Suprapubic skin (tissue), 4 donors: ENCODE measurements at regions not wholly inside any gene's neighbourhood (a gene's known extent, or its start where the extent isn't known, plus 50 kb on each side); places are given as distances from the start of the nearest gene placed in this dataset.

Experiments used
- DNase-seq, 2 donors: peaks; one replicate each; pipeline ENCODE4 v3.0.0-alpha.2; 2019; ENCODE audit warnings: low spot score in 2 of 2
- H3K27ac ChIP-seq: fragments of 200-600 bp; sonication (generic); one replicate; pipeline ENCODE4 v1.5.1; 2019
- H3K27me3 ChIP-seq: fragments of 200-600 bp; sonication (generic); one replicate; pipeline ENCODE4 v1.5.1; 2019
- H3K36me3 ChIP-seq: fragments of 200-600 bp; sonication (generic); one replicate; pipeline ENCODE4 v1.5.1; 2019
- H3K4me1 ChIP-seq: fragments of 200-600 bp; sonication (generic); one replicate; pipeline ENCODE4 v1.5.1; 2019
- H3K4me3 ChIP-seq: fragments of 200-600 bp; sonication (generic); one replicate; pipeline ENCODE4 v1.5.1; 2019; ENCODE audit warnings: mild to moderate bottlenecking
- H3K9me3 ChIP-seq: fragments of 200-600 bp; sonication (generic); one replicate; pipeline ENCODE4 v1.5.1; 2019
- CTCF ChIP-seq, 2 donors: fragments of 200-600 bp in 1 of 2; fragments of 450-650 bp in 1 of 2; sonication (generic) in 1 of 2; IDR thresholded peaks; one replicate each; pipeline ENCODE4 v1.5.1; 2016 to 2019; ENCODE audit warnings: antibody characterized with exemption in 2 of 2, mild to moderate bottlenecking in 1 of 2, moderate library complexity in 1 of 2
- EP300 ChIP-seq: sonication (generic); formaldehyde crosslinking; IDR thresholded peaks from one replicate; pipeline ENCODE4 v1.6.1; 2017; ENCODE audit warnings: antibody characterized with exemption
- POLR2A ChIP-seq, 2 donors: fragments of 450-650 bp; IDR thresholded peaks; one replicate each; pipeline ENCODE4 v1.6.1; 2017; ENCODE audit warnings: antibody characterized with exemption in 2 of 2, mild to moderate bottlenecking in 2 of 2, moderate library complexity in 2 of 2
- POLR2AphosphoS5 ChIP-seq, 3 donors: sonication (generic); formaldehyde crosslinking; IDR thresholded peaks; one replicate each; pipeline ENCODE4 v1.6.1; 2017; ENCODE audit warnings: antibody characterized with exemption in 3 of 3
- WGBS: methylation state at CpG from one replicate; pipeline ENCODE4 v1.1.5; 2018; 5-methylcytosine and 5-hydroxymethylcytosine counted together

GRCh38 chr2:157935378-157935906 lies 59.3 kb upstream of the ACVR1 start:
- Histone ChIP-seq H3K4me3 (no peak overlapping the region), H3K27me3 (no peaks in the 10 kb centered on the region), H3K4me1 (no peaks in the 10 kb centered on the region), H3K36me3 (no peaks in the 10 kb centered on the region), H3K9me3 (no peaks in the 10 kb centered on the region), H3K27ac (no peak overlapping the region)
- no peak for TF ChIP-seq POLR2AphosphoS5 (IDR thresholded peaks at IDR 0.05)
- no peak for TF ChIP-seq EP300
- no peak for TF ChIP-seq POLR2A (IDR thresholded peaks at IDR 0.05)
- no peak for TF ChIP-seq CTCF (IDR thresholded peaks at IDR 0.05)
- WGBS: 65% methylated on average over 2 of the region's 2 CpGs
- DNase-seq: no peak

- no peak for DNase-seq
- WGBS: 66% methylated on average over 3 of the region's 3 CpGs
- Histone ChIP-seq H3K27ac (no peak overlapping the region), H3K27me3 (no peaks in the 10 kb centered on the region), H3K4me3 (no peak overlapping the region), H3K9me3 (no peaks in the 10 kb centered on the region), H3K4me1 (no peaks in the 10 kb centered on the region), H3K36me3 (no peaks in the 10 kb centered on the region)
- TF ChIP-seq CTCF (IDR thresholded peaks at IDR 0.05): no peak
- TF ChIP-seq EP300: no peak
- TF ChIP-seq POLR2AphosphoS5 (IDR thresholded peaks at IDR 0.05): no peak
- no peak for TF ChIP-seq POLR2A (IDR thresholded peaks at IDR 0.05)
Measured at GRCh38 chr2:157934684-157935377, 58.7 kb upstream of the ACVR1 start.

GRCh38 chr2:157933160-157933920 lies 57.2 kb upstream of the ACVR1 start:
- H3K9me3 ChIP-seq: no peaks in the 10 kb centered on the region
- no peaks in the 10 kb centered on the region for H3K4me1 ChIP-seq
- no peak overlapping the region for H3K27ac ChIP-seq
- H3K27me3 ChIP-seq: no peaks in the 10 kb centered on the region
- TF ChIP-seq POLR2AphosphoS5 (IDR thresholded peaks at IDR 0.05): no peak
- TF ChIP-seq CTCF (IDR thresholded peaks at IDR 0.05): no peak
- no peak for TF ChIP-seq POLR2A (IDR thresholded peaks at IDR 0.05)
- TF ChIP-seq EP300: no peak
- H3K4me3 ChIP-seq: no peak overlapping the region
- no peaks in the 10 kb centered on the region for H3K36me3 ChIP-seq
- WGBS: 77% methylated on average over 6 of the region's 6 CpGs
- DNase-seq: no peak

GRCh38 chr2:157932480-157933159 lies 56.5 kb upstream of the ACVR1 start:
- no peak overlapping the region for H3K27ac ChIP-seq
- H3K9me3 ChIP-seq: no peaks in the 10 kb centered on the region
- no peaks in the 10 kb centered on the region for H3K27me3 ChIP-seq
- TF ChIP-seq EP300: no peak
- TF ChIP-seq POLR2AphosphoS5 (IDR thresholded peaks at IDR 0.05): no peak
- no peak for TF ChIP-seq CTCF (IDR thresholded peaks at IDR 0.05)
- no peak for TF ChIP-seq POLR2A (IDR thresholded peaks at IDR 0.05)
- no peak for DNase-seq
- no peaks in the 10 kb centered on the region for H3K4me1 ChIP-seq
- WGBS: 48% methylated on average over 10 of the region's 10 CpGs
- no peaks in the 10 kb centered on the region for H3K36me3 ChIP-seq
- H3K4me3 ChIP-seq: no peak overlapping the region

- no peak overlapping the region for H3K4me3 ChIP-seq
- WGBS: 58% methylated on average over 1 of the region's 1 CpG
- no peak for DNase-seq
- H3K27me3 ChIP-seq: no peaks in the 10 kb centered on the region
- H3K4me1 ChIP-seq: no peaks in the 10 kb centered on the region
- H3K36me3 ChIP-seq: no peaks in the 10 kb centered on the region
- H3K27ac ChIP-seq: no peak overlapping the region
- no peaks in the 10 kb centered on the region for H3K9me3 ChIP-seq
- TF ChIP-seq CTCF (IDR thresholded peaks at IDR 0.05) (no peak), POLR2AphosphoS5 (IDR thresholded peaks at IDR 0.05) (no peak)
Measured at GRCh38 chr2:157931542-157931941, 55.4 kb upstream of the ACVR1 start.
